Activated naive CD4-positive, alpha-beta T cell treated with anti-CD3 and anti-CD28 coated beads, Interleukin-2, amount 10 ng/mL, durations not matched to agents 7 days and 5 days (primary cell): ENCODE measurements at regions not wholly inside any gene's neighbourhood (a gene's known extent, or its start where the extent isn't known, plus 50 kb on each side); places are given as distances from the start of the nearest gene placed in this dataset.
"Not testable (repeated sequence)": the region's sequence is repeated elsewhere in the genome, so short reads cannot be mapped to it uniquely, and the experiment has no call there.

Source experiments
- CTCF ChIA-PET: fragments of 350-600 bp; sonication (Branson Sonifier 250); formaldehyde crosslinking; loops from one replicate; lab custom pipeline; 2021; ENCODE audit warnings: antibody characterized with exemption; lab: Charles Lee
- DNase-seq: peaks from one replicate; pipeline ENCODE4 v3.0.0-alpha.2; 2020
- H3K27ac Mint-ChIP-seq: one replicate; pipeline ENCODE4 v1.8.0; 2021; ENCODE audit warnings: mild to moderate bottlenecking, moderate library complexity, mixed read lengths
- H3K27me3 Mint-ChIP-seq: one replicate; pipeline ENCODE4 v1.8.0; 2021; ENCODE audit warnings: mild to moderate bottlenecking, mixed read lengths
- H3K36me3 Mint-ChIP-seq: one replicate; pipeline ENCODE4 v1.8.0; 2021; ENCODE audit warnings: mixed read lengths
- H3K4me1 Mint-ChIP-seq: one replicate; pipeline ENCODE4 v1.8.0; 2021; ENCODE audit warnings: mixed read lengths
- H3K4me3 Mint-ChIP-seq: one replicate; pipeline ENCODE4 v1.8.0; 2021; ENCODE audit warnings: mild to moderate bottlenecking, moderate library complexity, mixed read lengths
- H3K9me3 Mint-ChIP-seq: one replicate; pipeline ENCODE4 v1.8.0; 2021; ENCODE audit warnings: mixed read lengths

DNA sequence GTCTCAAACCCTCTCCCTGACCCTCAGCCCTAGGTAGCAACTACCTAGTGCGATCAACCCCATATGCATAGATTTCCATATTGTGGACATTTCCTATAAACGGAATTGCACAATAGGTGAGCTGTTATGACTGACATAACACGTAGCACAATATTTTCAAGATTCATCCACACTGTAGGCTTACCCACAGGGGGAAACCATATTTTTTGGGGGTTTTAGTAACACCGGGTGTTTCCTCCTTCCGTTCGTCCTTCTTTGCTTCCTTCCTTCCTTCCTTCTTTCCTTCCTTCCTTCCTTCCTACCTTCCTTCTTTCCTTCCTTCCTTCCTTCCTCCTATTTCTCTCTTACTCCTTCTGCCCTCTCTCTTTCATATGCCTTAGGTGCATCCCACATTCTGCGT, 524.2 kb downstream of the CWH43 start:
- H3K4me3 Mint-ChIP-seq, H3K4me1 Mint-ChIP-seq: not testable (repeated sequence)

DNA sequence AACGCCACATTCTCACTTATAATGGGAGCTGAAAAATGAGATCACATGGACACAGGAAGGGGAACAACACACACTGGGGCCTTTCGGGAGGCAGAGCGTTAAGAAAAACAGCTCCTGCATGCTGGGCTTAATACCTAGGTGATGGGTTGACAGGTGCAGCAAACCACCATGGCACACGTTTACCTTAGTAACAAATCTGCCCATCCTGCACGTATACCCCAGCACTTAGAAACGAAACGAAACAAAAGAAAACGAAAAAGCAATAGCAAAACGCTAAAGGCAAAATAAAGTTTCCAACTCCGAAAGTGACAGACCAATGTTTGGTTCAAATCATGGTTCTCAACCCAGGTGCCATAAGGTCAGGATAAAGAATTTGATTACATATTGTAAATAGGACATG, 525.3 kb downstream of the CWH43 start:
- DNase-seq, H3K36me3 Mint-ChIP-seq: not testable (repeated sequence)

More for the DNA sequence above, 524.2 kb downstream of the CWH43 start:
- CTCF ChIA-PET, H3K36me3 Mint-ChIP-seq, H3K27ac Mint-ChIP-seq, H3K27me3 Mint-ChIP-seq, DNase-seq: not testable (repeated sequence)
- H3K9me3 Mint-ChIP-seq = peaks cover 41% of the 10 kb centered on the region

GRCh38 chr4:49511881-49512491, 525.9 kb downstream of the CWH43 start:
- H3K27me3 Mint-ChIP-seq, DNase-seq, H3K4me1 Mint-ChIP-seq, CTCF ChIA-PET, H3K27ac Mint-ChIP-seq, H3K36me3 Mint-ChIP-seq, H3K4me3 Mint-ChIP-seq: not testable (repeated sequence)
- H3K9me3 Mint-ChIP-seq = peaks cover 58% of the 10 kb centered on the region

More for the DNA sequence above, 525.3 kb downstream of the CWH43 start:
- H3K4me3 Mint-ChIP-seq, H3K4me1 Mint-ChIP-seq, H3K27me3 Mint-ChIP-seq, H3K27ac Mint-ChIP-seq, CTCF ChIA-PET: not testable (repeated sequence)
- H3K9me3 Mint-ChIP-seq = peaks cover 52% of the 10 kb centered on the region

DNA sequence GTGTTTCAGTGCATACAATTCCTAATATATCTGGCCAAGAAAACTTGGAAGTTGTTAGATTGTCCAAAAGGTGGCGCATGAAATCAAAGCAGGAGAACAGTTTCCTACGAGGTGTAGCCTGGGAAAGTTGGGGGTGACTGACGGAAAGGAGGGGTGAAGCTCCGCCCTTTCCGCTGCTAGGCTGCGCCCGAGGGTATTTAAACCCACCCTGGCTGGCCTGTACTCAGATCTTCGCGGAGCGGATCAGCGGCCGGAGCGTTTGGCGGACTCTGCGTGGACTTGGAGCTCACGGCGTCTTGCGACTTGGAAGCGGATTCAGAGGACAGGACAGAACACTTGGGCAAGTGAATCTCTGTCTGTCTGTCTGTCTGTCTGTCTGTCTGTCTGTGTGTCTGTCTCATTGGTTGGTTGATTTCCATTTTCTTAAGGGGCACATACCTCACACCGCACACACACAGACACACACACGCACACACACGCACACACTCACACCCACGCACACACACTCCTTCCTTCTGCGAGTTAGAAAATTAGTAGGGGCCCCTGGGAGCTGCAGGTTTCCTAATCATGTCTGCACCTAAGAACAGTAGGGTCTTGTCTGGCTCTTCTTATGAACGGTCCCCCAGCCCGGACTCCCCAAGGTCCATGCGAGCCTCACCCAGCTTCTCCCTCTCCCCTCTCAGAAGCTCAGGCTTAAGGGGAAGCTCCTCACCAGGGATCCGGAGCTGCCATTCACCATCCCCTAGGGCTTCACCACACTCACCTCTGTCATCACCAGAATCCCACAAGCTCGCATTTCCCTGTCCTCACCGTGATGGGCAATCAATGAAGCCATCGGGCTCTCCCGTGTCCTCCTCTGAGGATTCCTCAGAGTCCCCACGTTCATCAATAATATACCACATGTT, 526.8 kb downstream of the CWH43 start:
- H3K27ac Mint-ChIP-seq, H3K4me3 Mint-ChIP-seq, H3K4me1 Mint-ChIP-seq, CTCF ChIA-PET, H3K36me3 Mint-ChIP-seq, DNase-seq, H3K27me3 Mint-ChIP-seq: not testable (repeated sequence)
- H3K9me3 Mint-ChIP-seq = peaks cover 60% of the 10 kb centered on the region

GRCh38 chr4:49513546-49514115, 527.6 kb downstream of the CWH43 start:
- CTCF ChIA-PET, H3K36me3 Mint-ChIP-seq, H3K4me1 Mint-ChIP-seq, DNase-seq, H3K27ac Mint-ChIP-seq, H3K4me3 Mint-ChIP-seq, H3K27me3 Mint-ChIP-seq: not testable (repeated sequence)
- peaks cover 61% of the 10 kb centered on the region for H3K9me3 Mint-ChIP-seq

- CTCF ChIA-PET, H3K27ac Mint-ChIP-seq, H3K36me3 Mint-ChIP-seq, H3K4me1 Mint-ChIP-seq, H3K27me3 Mint-ChIP-seq, H3K4me3 Mint-ChIP-seq: not testable (repeated sequence)
- H3K9me3 Mint-ChIP-seq = peaks cover 61% of the 10 kb centered on the region
- DNase-seq = peak; percentile 26
These were observed 528.2 kb downstream of the CWH43 start for GRCh38 chr4:49514171-49514699.

DNA sequence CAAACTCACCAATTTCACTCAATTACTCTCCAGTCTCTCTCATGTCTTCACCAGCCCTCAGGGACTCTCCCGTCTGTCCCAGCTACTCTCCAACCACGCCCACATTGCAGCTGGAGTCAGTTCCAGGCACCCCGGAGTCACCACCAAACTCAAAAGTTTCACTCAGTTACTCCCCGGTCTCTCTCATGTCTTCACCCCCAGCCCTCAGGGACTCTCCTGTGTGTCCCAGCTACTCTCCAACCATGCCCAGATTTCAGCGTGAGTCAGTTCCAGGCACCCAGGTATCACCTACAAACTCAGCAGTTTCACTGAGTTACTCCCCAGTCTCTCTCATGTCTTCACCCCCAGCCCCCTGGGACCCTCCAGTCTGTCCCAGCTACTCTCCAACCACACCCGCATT, 528.8 kb downstream of the CWH43 start:
- H3K36me3 Mint-ChIP-seq, H3K27ac Mint-ChIP-seq, H3K4me3 Mint-ChIP-seq, H3K4me1 Mint-ChIP-seq, CTCF ChIA-PET, H3K27me3 Mint-ChIP-seq: not testable (repeated sequence)
- peaks cover 61% of the 10 kb centered on the region for H3K9me3 Mint-ChIP-seq
- DNase-seq = peak; percentile 22

- H3K27me3 Mint-ChIP-seq, DNase-seq, CTCF ChIA-PET, H3K4me3 Mint-ChIP-seq, H3K27ac Mint-ChIP-seq, H3K36me3 Mint-ChIP-seq, H3K4me1 Mint-ChIP-seq: not testable (repeated sequence)
- H3K9me3 Mint-ChIP-seq = peaks cover 59% of the 10 kb centered on the region
These were observed 529.2 kb downstream of the CWH43 start for GRCh38 chr4:49515241-49515640.

- H3K27ac Mint-ChIP-seq, CTCF ChIA-PET, H3K36me3 Mint-ChIP-seq, DNase-seq, H3K4me3 Mint-ChIP-seq, H3K27me3 Mint-ChIP-seq, H3K4me1 Mint-ChIP-seq: not testable (repeated sequence)
- peaks cover 52% of the 10 kb centered on the region for H3K9me3 Mint-ChIP-seq
These were observed 530.0 kb downstream of the CWH43 start for GRCh38 chr4:49516096-49516495.

DNA sequence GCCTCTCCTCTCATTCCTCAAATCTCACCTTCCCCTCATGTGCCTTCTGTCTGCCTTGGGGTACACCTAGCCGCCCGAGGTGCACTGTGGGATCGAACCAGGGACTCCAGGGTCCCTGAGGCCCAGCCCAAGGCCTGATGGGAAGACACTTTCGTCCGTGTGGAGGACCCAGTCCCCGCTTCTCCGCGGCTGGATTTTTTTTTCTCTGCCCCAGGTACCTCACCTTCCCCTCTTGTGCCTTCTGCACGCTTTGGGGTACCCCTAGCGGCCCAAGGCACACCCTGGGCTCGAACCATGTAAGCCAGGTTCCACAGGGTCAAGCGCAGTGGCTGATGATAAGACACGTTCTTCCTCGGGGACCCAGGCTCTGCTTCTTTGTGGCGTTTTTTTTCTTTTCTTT, 530.7 kb downstream of the CWH43 start:
- no peak for DNase-seq
- Mint-ChIP-seq H3K27ac (no peak overlapping the region), H3K9me3 (peaks cover 45% of the 10 kb centered on the region)

GRCh38 chr4:49517485-49518205, 531.6 kb downstream of the CWH43 start:
- peaks cover 39% of the 10 kb centered on the region for H3K9me3 Mint-ChIP-seq
- DNase-seq, H3K4me1 Mint-ChIP-seq, H3K36me3 Mint-ChIP-seq, H3K27me3 Mint-ChIP-seq, CTCF ChIA-PET, H3K4me3 Mint-ChIP-seq, H3K27ac Mint-ChIP-seq: not testable (repeated sequence)

More for the DNA sequence above, 530.7 kb downstream of the CWH43 start:
- Mint-ChIP-seq H3K4me1 (no peaks in the 10 kb centered on the region), H3K4me3 (no peak overlapping the region), H3K27me3 (no peaks in the 10 kb centered on the region), H3K36me3 (peaks cover 4% of the 10 kb centered on the region)
- CTCF ChIA-PET = no interaction called here

DNA sequence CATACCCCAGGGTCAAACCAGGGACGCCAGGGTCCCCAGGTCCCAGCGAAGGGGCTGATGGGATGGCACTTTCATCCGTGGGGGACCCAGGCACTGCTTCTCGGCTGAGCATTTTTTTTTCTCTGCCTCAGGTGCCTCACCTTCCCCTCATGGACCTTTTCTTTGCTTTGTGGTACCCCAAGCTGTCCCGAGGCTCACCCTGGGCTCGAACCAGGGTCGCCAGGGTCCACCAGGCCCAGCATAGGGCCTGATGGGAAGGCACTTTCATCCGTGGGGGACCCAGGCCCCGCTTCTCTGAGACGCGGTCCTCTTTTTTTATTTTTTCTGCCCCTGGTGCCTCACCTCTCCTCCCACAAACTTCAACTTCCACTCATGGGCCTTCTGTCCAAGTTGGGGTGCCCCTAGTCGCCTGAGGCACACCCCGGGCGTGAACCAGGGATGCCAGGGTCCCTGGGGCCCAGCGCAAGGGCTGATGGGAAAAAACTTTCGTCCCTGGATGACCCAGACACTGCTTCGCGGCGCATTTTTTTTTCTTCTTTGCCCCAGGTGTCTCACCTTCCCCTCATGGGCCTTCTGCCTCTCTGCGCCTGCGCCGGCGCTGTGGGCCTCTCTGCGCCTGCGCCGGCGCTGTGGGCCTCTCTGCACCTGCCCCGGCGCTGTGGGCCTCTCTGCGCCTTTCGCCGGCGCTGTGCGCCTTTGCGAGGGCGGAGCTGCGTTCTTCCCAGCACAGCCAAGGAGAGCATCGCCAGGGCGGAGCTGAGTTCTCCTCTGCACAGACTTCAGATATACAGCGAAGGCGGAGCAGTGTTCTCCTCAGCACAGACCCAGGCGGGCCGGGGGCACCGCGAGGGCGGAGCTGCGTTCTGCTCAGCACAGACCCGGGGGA, 533.3 kb downstream of the CWH43 start:
- H3K4me1 Mint-ChIP-seq, DNase-seq, H3K27me3 Mint-ChIP-seq, H3K27ac Mint-ChIP-seq, CTCF ChIA-PET, H3K36me3 Mint-ChIP-seq, H3K4me3 Mint-ChIP-seq: not testable (repeated sequence)
- peaks cover 27% of the 10 kb centered on the region for H3K9me3 Mint-ChIP-seq
